NB4 (cell line): ENCODE measurements at regions not wholly inside any gene's neighbourhood (a gene's known extent, or its start where the extent isn't known, plus 50 kb on each side); places are given as distances from the start of the nearest gene placed in this dataset.

ENCODE experiments used
- POLR2A ChIP-seq: IDR thresholded peaks from 2 replicates; pipeline ENCODE4 v1.6.1; 2011; ENCODE audit warnings: mild to moderate bottlenecking; ENCODE audit not compliant: insufficient read length; ENCODE audit errors: extremely low read depth
- TF ChIP-seq, protein P1 (sequence below): IDR thresholded peaks from 2 replicates; pipeline ENCODE4 v1.6.1; 2011; ENCODE audit warnings: low read depth, low read length
- TF ChIP-seq, protein P2 (sequence below): IDR thresholded peaks from one replicate; pipeline ENCODE4 v1.5.1; 2012; ENCODE audit warnings: low read depth, low read length

DNA sequence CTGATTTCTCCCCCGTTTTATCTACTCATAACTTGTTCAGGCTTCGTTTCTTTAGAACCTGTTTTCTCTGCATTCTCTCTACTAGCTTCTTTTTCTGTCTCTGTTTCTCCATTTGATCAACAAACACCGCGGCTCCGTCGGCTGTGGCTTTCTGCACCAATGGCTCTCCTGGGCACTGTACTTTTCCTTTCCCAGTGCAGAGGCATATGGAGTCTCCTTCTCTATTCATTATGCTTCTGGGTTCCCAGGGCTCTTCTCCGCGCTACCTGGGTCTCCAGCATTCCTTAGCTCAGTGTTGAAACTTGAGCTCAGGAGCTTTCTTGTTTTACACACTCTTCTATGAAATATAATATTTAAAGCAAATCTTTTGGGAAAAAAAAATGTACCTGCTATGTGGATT lies 196.6 kb upstream of the SOX11 start:
- TF ChIP-seq, protein P1, sequence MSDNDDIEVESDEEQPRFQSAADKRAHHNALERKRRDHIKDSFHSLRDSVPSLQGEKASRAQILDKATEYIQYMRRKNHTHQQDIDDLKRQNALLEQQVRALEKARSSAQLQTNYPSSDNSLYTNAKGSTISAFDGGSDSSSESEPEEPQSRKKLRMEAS: no peak
- no peak for TF ChIP-seq POLR2A
- TF ChIP-seq, protein P2, sequence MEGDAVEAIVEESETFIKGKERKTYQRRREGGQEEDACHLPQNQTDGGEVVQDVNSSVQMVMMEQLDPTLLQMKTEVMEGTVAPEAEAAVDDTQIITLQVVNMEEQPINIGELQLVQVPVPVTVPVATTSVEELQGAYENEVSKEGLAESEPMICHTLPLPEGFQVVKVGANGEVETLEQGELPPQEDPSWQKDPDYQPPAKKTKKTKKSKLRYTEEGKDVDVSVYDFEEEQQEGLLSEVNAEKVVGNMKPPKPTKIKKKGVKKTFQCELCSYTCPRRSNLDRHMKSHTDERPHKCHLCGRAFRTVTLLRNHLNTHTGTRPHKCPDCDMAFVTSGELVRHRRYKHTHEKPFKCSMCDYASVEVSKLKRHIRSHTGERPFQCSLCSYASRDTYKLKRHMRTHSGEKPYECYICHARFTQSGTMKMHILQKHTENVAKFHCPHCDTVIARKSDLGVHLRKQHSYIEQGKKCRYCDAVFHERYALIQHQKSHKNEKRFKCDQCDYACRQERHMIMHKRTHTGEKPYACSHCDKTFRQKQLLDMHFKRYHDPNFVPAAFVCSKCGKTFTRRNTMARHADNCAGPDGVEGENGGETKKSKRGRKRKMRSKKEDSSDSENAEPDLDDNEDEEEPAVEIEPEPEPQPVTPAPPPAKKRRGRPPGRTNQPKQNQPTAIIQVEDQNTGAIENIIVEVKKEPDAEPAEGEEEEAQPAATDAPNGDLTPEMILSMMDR: no peak
